Coronary artery (tissue), 2 donors: ENCODE measurements at regions not wholly inside any gene's neighbourhood (a gene's known extent, or its start where the extent isn't known, plus 50 kb on each side); places are given as distances from the start of the nearest gene placed in this dataset.

Experiments used
- DNase-seq: peaks from one replicate; pipeline ENCODE4 v3.0.0-alpha.2; 2017; ENCODE audit warnings: low spot score
- H3K27ac ChIP-seq, 2 donors: fragments of 200-600 bp; sonication (generic); one replicate each; pipeline ENCODE4 v1.5.1; 2016 to 2019
- H3K4me3 ChIP-seq: fragments of 200-600 bp; sonication (generic); 2 replicates; pipeline ENCODE4 v1.5.1; 2016; ENCODE audit warnings: mild to moderate bottlenecking, moderate library complexity
- CTCF ChIP-seq: fragments of 200-600 bp; sonication (generic); IDR thresholded peaks from one replicate; pipeline ENCODE4 v1.5.1; 2019; ENCODE audit warnings: antibody characterized with exemption

DNA sequence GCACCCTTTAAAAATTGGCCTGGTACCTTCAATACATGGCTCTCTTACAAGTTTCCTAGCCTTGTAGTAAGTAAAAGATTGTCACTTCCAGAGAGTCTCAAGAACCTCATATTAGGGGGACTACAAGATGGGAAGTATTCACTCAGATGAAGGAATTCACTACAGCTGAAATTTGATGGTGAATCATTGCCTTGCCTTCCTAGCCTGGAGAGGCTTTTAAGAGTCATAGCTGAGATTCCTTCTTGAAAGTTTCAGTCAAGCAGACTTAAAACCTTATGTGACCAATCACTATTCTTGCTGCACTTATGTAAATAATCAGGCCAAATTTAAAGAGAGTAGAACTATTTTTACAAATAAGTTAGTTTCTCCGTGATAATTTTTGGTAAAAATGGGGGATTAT, 451.6 kb downstream of the TRHDE start:
- no peak for TF ChIP-seq CTCF
- H3K27ac ChIP-seq, result no peak overlapping the region
- H3K4me3 ChIP-seq, result no peak overlapping the region
- DNase-seq, result no peak

GRCh38 chr12:72729451-72730010, 457.4 kb downstream of the TRHDE start:
- no peak for DNase-seq
- H3K4me3 ChIP-seq, result no peak overlapping the region
- no peak for TF ChIP-seq CTCF
- no peak overlapping the region for H3K27ac ChIP-seq

- no peak for TF ChIP-seq CTCF
- DNase-seq, result no peak
- no peak overlapping the region for H3K27ac ChIP-seq
- no peak overlapping the region for H3K4me3 ChIP-seq
Observed at GRCh38 chr12:72734581-72734980, 462.4 kb downstream of the TRHDE start.

DNA sequence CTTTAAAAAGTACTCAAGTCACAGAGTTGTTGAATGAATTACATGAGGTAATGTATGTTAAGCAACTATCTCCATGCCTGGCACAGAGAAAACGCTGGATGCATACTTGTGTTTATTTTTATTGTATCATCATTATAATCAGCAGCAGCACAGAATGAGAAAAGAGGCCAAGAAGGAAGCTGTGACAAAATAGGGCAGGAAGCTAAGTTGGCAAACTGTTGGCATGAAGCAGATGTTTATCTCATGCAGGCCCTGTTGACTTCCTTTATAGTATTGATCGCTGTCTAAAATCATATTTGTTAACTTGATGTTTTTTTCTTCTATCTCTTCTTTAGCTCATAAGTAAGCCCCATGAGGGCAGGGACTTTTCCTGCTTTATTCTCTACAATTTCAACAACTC, 466.6 kb downstream of the TRHDE start:
- DNase-seq, result no peak
- no peak for TF ChIP-seq CTCF

GRCh38 chr12:72740064-72740463, 467.9 kb downstream of the TRHDE start:
- no peak for DNase-seq
- TF ChIP-seq CTCF, result no peak
- Histone ChIP-seq H3K4me3 (no peak overlapping the region), H3K27ac (no peak overlapping the region)

More for the DNA sequence above, 466.6 kb downstream of the TRHDE start:
- H3K4me3 ChIP-seq, result no peak overlapping the region
- H3K27ac ChIP-seq, result no peak overlapping the region

DNA sequence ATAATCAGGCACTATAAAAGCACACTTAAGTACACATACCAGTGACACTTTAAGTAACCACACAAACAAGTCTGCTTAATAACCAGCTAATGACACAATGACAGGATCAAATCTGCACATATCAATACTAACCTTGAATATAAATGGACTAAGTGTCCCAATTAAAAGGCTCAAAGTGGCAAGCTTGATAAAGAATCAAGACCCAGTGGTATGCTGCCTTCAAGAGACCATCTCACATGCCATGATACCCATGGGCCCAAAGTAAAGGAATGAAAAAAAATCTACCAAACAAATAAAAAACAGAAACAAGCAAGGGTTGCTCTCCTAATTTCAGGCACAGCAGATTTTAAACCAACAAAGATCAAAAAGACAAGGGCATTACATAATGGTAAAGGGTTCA, 470.4 kb downstream of the TRHDE start:
- no peak overlapping the region for H3K4me3 ChIP-seq
- TF ChIP-seq CTCF, result no peak
- DNase-seq, result no peak
- H3K27ac ChIP-seq, result no peak overlapping the region

- no peak for TF ChIP-seq CTCF
- H3K4me3 ChIP-seq, result no peak overlapping the region
- no peak overlapping the region for H3K27ac ChIP-seq
- DNase-seq, result no peak
Observed at GRCh38 chr12:72746048-72746447, 473.9 kb downstream of the TRHDE start.
